H1 (cell line): ENCODE measurements at regions not wholly inside any gene's neighbourhood (a gene's known extent, or its start where the extent isn't known, plus 50 kb on each side); places are given as distances from the start of the nearest gene placed in this dataset.

Experiments
- CTCF ChIA-PET: fragments of 300-600 bp; sonication (Branson Sonifier 250); formaldehyde crosslinking; loops from one replicate; lab custom pipeline; 2021; ENCODE audit not compliant: partially characterized antibody; lab: Charles Lee
- POLR2A ChIA-PET: fragments of 300-600 bp; sonication (Branson Sonifier 250); formaldehyde crosslinking; loops from one replicate; lab custom pipeline; 2021; ENCODE audit warnings: inconsistent platforms; ENCODE audit not compliant: partially characterized antibody; lab: Charles Lee
- DNase-seq, 2 experiments: peaks; one replicate each; pipeline versions ENCODE4 v3.0.0 to v3.0.0-alpha.2; 2010 to 2022; ENCODE audit warnings: low spot score in 2 of 2, low read depth in 1 of 2, mixed read lengths in 1 of 2
- FAIRE-seq: peaks from 2 replicates; lab custom pipeline; 2011; peaks lifted over from hg19 to GRCh38; lab: Jason Lieb, UNC
- H2AFZ ChIP-seq: 2 replicates; pipeline ENCODE4 v1.8.1; 2012; ENCODE audit warnings: low read length, inconsistent platforms
- H2AK5ac ChIP-seq: 2 replicates; pipeline ENCODE4 v1.6.1; 2013; ENCODE audit warnings: low read depth, low read length
- H2BK120ac ChIP-seq: replicated peaks from 2 replicates; pipeline ENCODE3; 2013; ENCODE audit warnings: low read depth, low read length, inconsistent platforms
- H2BK12ac ChIP-seq: 2 replicates; pipeline ENCODE4 v1.6.1; 2013; ENCODE audit warnings: low read depth, low read length
- H2BK15ac ChIP-seq: 2 replicates; pipeline ENCODE4 v1.6.1; 2013; ENCODE audit warnings: low read length
- H2BK20ac ChIP-seq: 2 replicates; pipeline ENCODE4 v1.6.1; 2013; ENCODE audit warnings: low read length
- H2BK5ac ChIP-seq: 2 replicates; pipeline ENCODE4 v1.6.1; 2013; ENCODE audit warnings: low read depth, low read length
- H3K14ac ChIP-seq: 2 replicates; pipeline ENCODE4 v1.6.1; 2013; ENCODE audit warnings: inconsistent platforms; ENCODE audit not compliant: insufficient read length
- H3K18ac ChIP-seq: 2 replicates; pipeline ENCODE4 v1.6.1; 2013; ENCODE audit warnings: low read length; ENCODE audit errors: extremely low read depth
- H3K23ac ChIP-seq: 2 replicates; pipeline ENCODE4 v1.6.1; 2013; ENCODE audit warnings: inconsistent platforms; ENCODE audit not compliant: insufficient read length
- H3K23me2 ChIP-seq: 2 replicates; pipeline ENCODE4 v1.6.1; 2013; ENCODE audit warnings: low read depth, low read length
- H3K27ac ChIP-seq: 2 replicates; pipeline ENCODE4 v1.6.1; 2011; ENCODE audit warnings: low read depth, low read length, inconsistent platforms
- H3K27me3 ChIP-seq, 4 experiments: replicated peaks in 1 of 4; 1 replicate in 1 of 4; 2 replicates in 3 of 4; pipeline versions ENCODE4 v1.6.1 to v1.8.1; 2011 to 2013; ENCODE audit warnings: low read length in 3 of 4, mild to moderate bottlenecking in 3 of 4, inconsistent platforms in 2 of 4, mixed read lengths in 2 of 4, moderate library complexity in 1 of 4; ENCODE audit not compliant: control insufficient read depth in 3 of 4, insufficient read depth in 3 of 4; ENCODE audit errors: extremely low read depth in 1 of 4
- H3K36me3 ChIP-seq, 4 experiments: 2 replicates each; pipeline versions ENCODE4 v1.6.1 to v1.8.1; 2011 to 2013; ENCODE audit warnings: mild to moderate bottlenecking in 4 of 4, low read length in 3 of 4, moderate library complexity in 2 of 4, control low read depth in 1 of 4, inconsistent platforms in 1 of 4; ENCODE audit not compliant: insufficient read depth in 4 of 4, control insufficient read depth in 2 of 4
- H3K4ac ChIP-seq: replicated peaks from 2 replicates; pipeline ENCODE3; 2013; ENCODE audit warnings: low read length, low read depth, mixed read lengths, inconsistent platforms; ENCODE audit not compliant: insufficient read length
- H3K4me1 ChIP-seq, 4 experiments: replicated peaks in 1 of 4; 1 replicate in 1 of 4; 2 replicates in 3 of 4; pipeline versions ENCODE4 v1.6.1 to v1.8.1; 2011 to 2013; ENCODE audit warnings: low read length in 3 of 4, inconsistent platforms in 2 of 4, mixed read lengths in 1 of 4; ENCODE audit not compliant: insufficient read depth in 4 of 4, control insufficient read depth in 3 of 4
- H3K4me2 ChIP-seq, 2 experiments: 2 replicates each; pipeline versions ENCODE4 v1.6.1 to v1.8.1; 2011 to 2013; ENCODE audit warnings: low read depth in 2 of 2, low read length in 2 of 2, control low read depth in 1 of 2, inconsistent platforms in 1 of 2, mild to moderate bottlenecking in 1 of 2; ENCODE audit not compliant: insufficient read depth in 1 of 2
- H3K4me3 ChIP-seq, 4 experiments: fragments of 200-600, 300-600 bp in 1 of 4; sonication (generic), shearing (Covaris generic), sonication (Bioruptor Twin) in 1 of 4; 2 replicates each; pipeline versions ENCODE4 v1.5.1 to v1.8.1; 2011 to 2016; ENCODE audit warnings: low read length in 4 of 4, low read depth in 3 of 4, control low read depth in 2 of 4, inconsistent platforms in 2 of 4, mild to moderate bottlenecking in 2 of 4, mixed read lengths in 1 of 4, moderate library complexity in 1 of 4; ENCODE audit not compliant: insufficient read depth in 2 of 4; ENCODE audit errors: extremely low read depth in 1 of 4
- H3K56ac ChIP-seq: replicated peaks from 2 replicates; pipeline ENCODE3; 2013; ENCODE audit warnings: low read depth, mild to moderate bottlenecking, mixed read lengths, low read length, inconsistent platforms; ENCODE audit not compliant: insufficient read length
- H3K79me1 ChIP-seq: 2 replicates; pipeline ENCODE4 v1.6.1; 2013; ENCODE audit warnings: low read depth, low read length, control low read depth
- H3K79me2 ChIP-seq, 2 experiments: 2 replicates each; pipeline versions ENCODE4 v1.6.1 to v1.8.1; 2012 to 2013; ENCODE audit warnings: low read length in 2 of 2, mild to moderate bottlenecking in 2 of 2, inconsistent platforms in 1 of 2; ENCODE audit not compliant: insufficient read depth in 2 of 2, control insufficient read depth in 1 of 2
- H3K9ac ChIP-seq, 4 experiments: replicated peaks in 1 of 4; 1 replicate in 1 of 4; 2 replicates in 3 of 4; pipeline versions ENCODE4 v1.6.1 to v1.8.1; 2011 to 2013; ENCODE audit warnings: low read depth in 3 of 4, low read length in 3 of 4, control low read depth in 2 of 4, mild to moderate bottlenecking in 2 of 4, moderate library complexity in 2 of 4, inconsistent platforms in 1 of 4; ENCODE audit errors: extremely low read depth in 1 of 4
- H3K9me3 ChIP-seq, 2 experiments: 2 replicates each; pipeline versions ENCODE4 v1.6.1 to v1.8.1; 2012 to 2013; ENCODE audit warnings: mild to moderate bottlenecking in 2 of 2, moderate library complexity in 2 of 2, control low read depth in 1 of 2, inconsistent platforms in 1 of 2, low read depth in 1 of 2, low read length in 1 of 2, mixed read lengths in 1 of 2; ENCODE audit not compliant: insufficient read depth in 2 of 2
- H4K20me1 ChIP-seq, 2 experiments: replicated peaks in 1 of 2; 2 replicates each; pipeline versions ENCODE3 to v1.8.1; 2011 to 2013; ENCODE audit warnings: inconsistent platforms in 2 of 2, low read length in 2 of 2, mild to moderate bottlenecking in 1 of 2; ENCODE audit not compliant: insufficient read depth in 2 of 2, control insufficient read depth in 1 of 2
- H4K5ac ChIP-seq: 2 replicates; pipeline ENCODE4 v1.6.1; 2013; ENCODE audit warnings: low read length, low read depth, mixed read lengths, inconsistent platforms; ENCODE audit not compliant: insufficient read length
- H4K8ac ChIP-seq: 2 replicates; pipeline ENCODE4 v1.8.0; 2013; ENCODE audit warnings: mild to moderate bottlenecking, moderate library complexity, low read length, inconsistent platforms; ENCODE audit not compliant: insufficient read depth; ENCODE audit errors: extremely low read depth
- H4K91ac ChIP-seq: replicated peaks from 2 replicates; pipeline ENCODE3; 2013; ENCODE audit warnings: low read length, mixed read lengths, inconsistent platforms; ENCODE audit not compliant: insufficient read length
- CTBP2 ChIP-seq: IDR thresholded peaks from 2 replicates; pipeline ENCODE4 v1.7.0; 2011; ENCODE audit warnings: borderline replicate concordance, mild to moderate bottlenecking, moderate library complexity, mixed read lengths, low read length; ENCODE audit not compliant: insufficient read depth, insufficient read length
- EZH2 ChIP-seq: fragments of 200-600 bp; sonication (generic); IDR thresholded peaks from 2 replicates; pipeline ENCODE4 v1.7.1; 2012; ENCODE audit warnings: low read depth, mild to moderate bottlenecking, moderate library complexity, low read length, inconsistent platforms; ENCODE audit not compliant: severe bottlenecking
- FOSL1 ChIP-seq: IDR thresholded peaks from 2 replicates; pipeline ENCODE4 v1.6.1; 2011; ENCODE audit warnings: mild to moderate bottlenecking, low read depth, low read length, moderate library complexity; ENCODE audit not compliant: insufficient read depth
- GABPA ChIP-seq: IDR thresholded peaks from 2 replicates; pipeline ENCODE4 v1.6.1; 2011; ENCODE audit warnings: mild to moderate bottlenecking, low read length, moderate library complexity, borderline replicate concordance; ENCODE audit not compliant: insufficient read depth
- GTF2F1 ChIP-seq: IDR thresholded peaks from 2 replicates; pipeline ENCODE4 v1.6.1; 2012; ENCODE audit warnings: low read depth, low read length, improper control_type of control experiment, borderline replicate concordance
- HDAC2 ChIP-seq, 2 experiments: fragments of 300-600 bp in 1 of 2; sonication (generic) in 1 of 2; IDR thresholded peaks; 2 replicates each; pipeline ENCODE4 v1.6.1; 2011 to 2012; ENCODE audit warnings: low read depth in 2 of 2, low read length in 2 of 2, mild to moderate bottlenecking in 2 of 2, moderate library complexity in 2 of 2, borderline replicate concordance in 1 of 2, inconsistent platforms in 1 of 2
- JUND ChIP-seq: IDR thresholded peaks from 2 replicates; pipeline ENCODE4 v1.6.1; 2011; ENCODE audit warnings: mild to moderate bottlenecking, improper control_type of control experiment, low read length
- NRF1 ChIP-seq: IDR thresholded peaks from 2 replicates; pipeline ENCODE4 v1.6.1; 2011; ENCODE audit warnings: mild to moderate bottlenecking, low read depth, low read length, improper control_type of control experiment
- PHF8 ChIP-seq: fragments of 200-600 bp; sonication (generic); conservative IDR thresholded peaks from 2 replicates; pipeline ENCODE4 v1.7.1; 2012; ENCODE audit warnings: low read depth, mild to moderate bottlenecking, inconsistent platforms, low read length, moderate library complexity
- SIRT6 ChIP-seq: IDR thresholded peaks from one replicate; pipeline ENCODE4 v1.7.1; 2012; ENCODE audit warnings: low read length, inconsistent platforms
- SP2 ChIP-seq: IDR thresholded peaks from 2 replicates; pipeline ENCODE4 v1.6.1; 2012; ENCODE audit warnings: mild to moderate bottlenecking, low read length, inconsistent platforms
- TAF7 ChIP-seq: optimal IDR thresholded peaks from 2 replicates; pipeline ENCODE3; 2011; ENCODE audit warnings: low read depth, mild to moderate bottlenecking, inconsistent platforms, low read length, moderate library complexity, borderline replicate concordance
- TCF12 ChIP-seq: IDR thresholded peaks from 2 replicates; pipeline ENCODE4 v1.6.1; 2011; ENCODE audit warnings: low read depth, mild to moderate bottlenecking, low read length
- TEAD4 ChIP-seq: IDR thresholded peaks from 2 replicates; pipeline ENCODE4 v1.6.1; 2012; ENCODE audit warnings: low read depth, low read length, inconsistent platforms, mixed read lengths
- YY1 ChIP-seq: IDR thresholded peaks from 2 replicates; pipeline ENCODE4 v1.6.1; 2011; ENCODE audit warnings: low read depth, mild to moderate bottlenecking, low read length
- WGBS, 2 experiments: shearing (Covaris generic) in 1 of 2; methylation state at CpG; one replicate each; pipeline versions ENCODE4 v1.1.6 to v1.1.7; 2013 to 2015; ENCODE audit warnings: low lambda C conversion rate in 2 of 2, mixed read lengths in 2 of 2, inconsistent platforms in 1 of 2, low coverage in 1 of 2, missing lambda C conversion rate in 1 of 2; ENCODE audit not compliant: insufficient replicate concordance in 2 of 2, insufficient coverage in 1 of 2, insufficient read length in 1 of 2; ENCODE audit errors: extremely low coverage in 1 of 2, missing lambda C conversion rate in 1 of 2; 5-methylcytosine and 5-hydroxymethylcytosine counted together

- Histone ChIP-seq H3K4me3 (no peak overlapping the region), H2BK12ac (no peak overlapping the region), H2BK15ac (no peak overlapping the region), H3K23me2 (no peaks in the 10 kb centered on the region; the same call in 1 of the 2 replicates), H2BK120ac (no peak overlapping the region), H4K91ac (no peak overlapping the region), H3K79me2 (no peaks in the 10 kb centered on the region), H3K4me1 (no peaks in the 10 kb centered on the region), H2AK5ac (no peak overlapping the region), H4K8ac (no peak overlapping the region), H2AFZ (no peak overlapping the region), H3K27ac (no peak overlapping the region), H3K27me3 (no peaks in the 10 kb centered on the region), H3K23ac (no peak overlapping the region), H2BK5ac (no peak overlapping the region), H4K20me1 (no peaks in the 10 kb centered on the region), H3K36me3 (no peaks in the 10 kb centered on the region), H4K5ac (no peak overlapping the region), H3K9ac (no peak overlapping the region), H3K4me2 (no peak overlapping the region), H3K14ac (no peak overlapping the region), H3K4ac (no peak overlapping the region), H2BK20ac (no peak overlapping the region), H3K18ac (no peak overlapping the region), H3K9me3 (no peaks in the 10 kb centered on the region), H3K56ac (no peak overlapping the region), H3K79me1 (no peaks in the 10 kb centered on the region)
- ChIA-PET POLR2A (interaction anchor here (0.8 kb wide), 1 partner anchor 9 kb away, joined by 3 read pairs; no protein-coding TSS in a partner anchor), CTCF (interaction anchor here (0.7 to 1.7 kb wide), 7 partner anchors 8 to 106 kb away, joined by 3 to 8 read pairs (median 3); no protein-coding TSS in a partner anchor)
- FAIRE-seq (no peak), DNase-seq (no peak)
- no peak for TF ChIP-seq HDAC2 (IDR thresholded peaks at IDR 0.05; ENCODE audit: borderline replicate concordance in 1 of 2, low read depth in 2 of 2, low read length in 2 of 2)
- no peak for TF ChIP-seq GTF2F1
- TF ChIP-seq FOSL1, result no peak
- no peak for TF ChIP-seq TCF12
- TF ChIP-seq EZH2, result no peak
- TF ChIP-seq SIRT6, result no peak
- no peak for TF ChIP-seq SP2
- TF ChIP-seq TAF7, result no peak
- TF ChIP-seq TEAD4, result no peak
- TF ChIP-seq GABPA, result no peak
- no peak for TF ChIP-seq PHF8
- no peak for TF ChIP-seq CTBP2
- TF ChIP-seq YY1, result no peak
- no peak for TF ChIP-seq JUND
- no peak for TF ChIP-seq NRF1
- WGBS, 2 experiments, result 89% methylated on average over 9 of the region's 9 CpGs; no CpG with 5 or more reads in 1 of the 2 experiments
Observed at GRCh38 chr7:116153050-116153449, 57.3 kb upstream of the TES start.
